IMR-90 (cell line): ENCODE measurements at regions not wholly inside any gene's neighbourhood (a gene's known extent, or its start where the extent isn't known, plus 50 kb on each side); places are given as distances from the start of the nearest gene placed in this dataset.

Experiments
- ATAC-seq: fragments of 200-7000 bp; cut with Tn5 transposase; 2 replicates; pipeline ENCODE4 v1.9.1; 2020; ENCODE audit warnings: low read depth, mild to moderate bottlenecking, moderate library complexity
- BruUV-seq: library from RNA; stranded (reverse); fragments of 400-500 nt; replicated peaks from 2 replicates; lab custom pipeline; 2021; lab: Mats Ljungman, UMichigan
- CTCF ChIA-PET: fragments of 300-600 bp; formaldehyde crosslinking; extraction: SDS; loops from one replicate; lab custom pipeline; 2021; ENCODE audit warnings: antibody characterized with exemption; lab: Yijun Ruan, JAX
- POLR2A ChIA-PET: fragments of 300-600 bp; sonication (Branson Sonifier 250); formaldehyde crosslinking; loops from one replicate; lab custom pipeline; 2022; ENCODE audit warnings: antibody characterized with exemption; ENCODE audit not compliant: unreplicated experiment; lab: Charles Lee
- DNase-seq: peaks from one replicate; pipeline ENCODE4 v3.0.0; 2013
- H2AFZ ChIP-seq: replicated peaks from 2 replicates; pipeline ENCODE3; 2013; ENCODE audit warnings: low read length, mild to moderate bottlenecking; ENCODE audit not compliant: poor library complexity
- H2AK5ac ChIP-seq: 2 replicates; pipeline ENCODE4 v1.6.1; 2013; ENCODE audit warnings: low read depth, low read length, inconsistent platforms
- H2AK9ac ChIP-seq: replicated peaks from 2 replicates; pipeline ENCODE3; 2013; ENCODE audit warnings: mild to moderate bottlenecking, low read depth, low read length, moderate library complexity; ENCODE audit not compliant: poor library complexity
- H2BK120ac ChIP-seq: 2 replicates; pipeline ENCODE4 v1.6.1; 2013; ENCODE audit warnings: low read depth, low read length, inconsistent platforms
- H2BK15ac ChIP-seq: 3 replicates; pipeline ENCODE4 v1.6.1; 2013; ENCODE audit warnings: low read depth, low read length, inconsistent platforms
- H2BK20ac ChIP-seq: 2 replicates; pipeline ENCODE4 v1.6.1; 2013; ENCODE audit warnings: low read depth, mild to moderate bottlenecking, inconsistent platforms, low read length, moderate library complexity
- H2BK5ac ChIP-seq: 2 replicates; pipeline ENCODE4 v1.6.1; 2013; ENCODE audit warnings: mild to moderate bottlenecking, low read depth, low read length, inconsistent platforms; ENCODE audit not compliant: poor library complexity, severe bottlenecking
- H3K14ac ChIP-seq: replicated peaks from 2 replicates; pipeline ENCODE4 v1.6.1; 2013; ENCODE audit warnings: low read depth, low read length, inconsistent platforms
- H3K18ac ChIP-seq: 2 replicates; pipeline ENCODE4 v1.6.1; 2013; ENCODE audit warnings: low read depth, low read length, control low read depth
- H3K23ac ChIP-seq: 2 replicates; pipeline ENCODE4 v1.6.1; 2013; ENCODE audit warnings: low read depth, low read length, inconsistent platforms
- H3K27ac ChIP-seq: 2 replicates; pipeline ENCODE4 v1.5.1; 2013; ENCODE audit warnings: mild to moderate bottlenecking, control low read depth, low read length; ENCODE audit not compliant: insufficient read depth
- H3K27me3 ChIP-seq: 2 replicates; pipeline ENCODE4 v1.6.1; 2013; ENCODE audit warnings: low read length; ENCODE audit not compliant: control insufficient read depth, insufficient read depth
- H3K36me3 ChIP-seq: 2 replicates; pipeline ENCODE4 v1.6.1; 2013; ENCODE audit warnings: low read length, mixed read lengths; ENCODE audit not compliant: control insufficient read depth, insufficient read depth
- H3K4ac ChIP-seq: 2 replicates; pipeline ENCODE4 v1.6.1; 2013; ENCODE audit warnings: low read depth, low read length, inconsistent platforms
- H3K4me1 ChIP-seq: 2 replicates; pipeline ENCODE4 v1.6.1; 2013; ENCODE audit warnings: low read length, mixed read lengths; ENCODE audit not compliant: control insufficient read depth, insufficient read depth
- H3K4me2 ChIP-seq: 2 replicates; pipeline ENCODE4 v1.6.1; 2013; ENCODE audit warnings: low read depth, mild to moderate bottlenecking, control low read depth, low read length, moderate library complexity
- H3K4me3 ChIP-seq: 2 replicates; pipeline ENCODE4 v1.5.1; 2013; ENCODE audit warnings: low read depth, mild to moderate bottlenecking, control low read depth, low read length, moderate library complexity; ENCODE audit not compliant: insufficient read depth
- H3K56ac ChIP-seq: 2 replicates; pipeline ENCODE4 v1.6.1; 2013; ENCODE audit warnings: low read length, inconsistent platforms; ENCODE audit not compliant: insufficient read depth; ENCODE audit errors: extremely low read depth
- H3K79me1 ChIP-seq, 2 experiments: 2 replicates each; pipeline ENCODE4 v1.6.1; 2013; ENCODE audit warnings: low read length in 2 of 2, inconsistent platforms in 1 of 2, low read depth in 1 of 2
- H3K9ac ChIP-seq: 2 replicates; pipeline ENCODE4 v1.6.1; 2013; ENCODE audit warnings: low read depth, low read length, control low read depth
- H3K9me1 ChIP-seq: 2 replicates; pipeline ENCODE4 v1.6.1; 2013; ENCODE audit warnings: low read length, inconsistent platforms; ENCODE audit not compliant: insufficient read depth
- H3K9me3 ChIP-seq: 2 replicates; pipeline ENCODE4 v1.6.1; 2013; ENCODE audit warnings: low read length; ENCODE audit not compliant: control insufficient read depth, insufficient read depth
- H4K20me1 ChIP-seq: 2 replicates; pipeline ENCODE4 v1.6.1; 2013; ENCODE audit warnings: low read length, inconsistent platforms; ENCODE audit not compliant: insufficient read depth
- H4K5ac ChIP-seq: 2 replicates; pipeline ENCODE4 v1.6.1; 2013; ENCODE audit warnings: mild to moderate bottlenecking, low read depth, low read length, control low read depth
- H4K8ac ChIP-seq, 2 experiments: 2 replicates each; pipeline ENCODE4 v1.6.1; 2013; ENCODE audit warnings: low read depth in 2 of 2, low read length in 2 of 2, control low read depth in 1 of 2, inconsistent platforms in 1 of 2
- H4K91ac ChIP-seq: 2 replicates; pipeline ENCODE4 v1.6.1; 2013; ENCODE audit warnings: low read depth, low read length, inconsistent platforms; ENCODE audit not compliant: insufficient read depth
- BHLHE40 ChIP-seq: fragments of 150-350 bp; IDR thresholded peaks from 2 replicates; pipeline ENCODE4 v1.6.1; 2016; ENCODE audit warnings: mild to moderate bottlenecking, low read depth, low read length
- POLR2A ChIP-seq: IDR thresholded peaks from 2 replicates; pipeline ENCODE4 v1.6.1; 2012; ENCODE audit warnings: mild to moderate bottlenecking, low read depth, low read length
- WGBS, 2 experiments: methylation state at CpG; one replicate each; pipeline versions ENCODE4 v1.1.5 to v1.1.7; 2013; ENCODE audit warnings: missing lambda C conversion rate in 2 of 2; ENCODE audit not compliant: insufficient read length in 1 of 2; ENCODE audit errors: extremely low coverage in 2 of 2; 5-methylcytosine and 5-hydroxymethylcytosine counted together
- dilution Hi-C: fragments of 300-500 bp; cut with HindIII; formaldehyde crosslinking; loops from one replicate; pipeline ENCODE4 v1.14.3; 2018; ENCODE audit warnings: low sequenced_read_pairs; ENCODE audit not compliant: unreplicated experiment
- in situ Hi-C: fragments of 300-500 bp; cut with MboI; formaldehyde crosslinking; loops from 3 replicates; pipeline ENCODE4 v1.14.3; 2019; ENCODE audit warnings: low sequenced_read_pairs, inconsistent platforms, mixed read lengths
- intact Hi-C: fragments of 100-400 bp; cut with micrococcal nuclease; formaldehyde crosslinking; loops from 2 replicates; pipeline ENCODE4 v1.10.0; 2022

DNA sequence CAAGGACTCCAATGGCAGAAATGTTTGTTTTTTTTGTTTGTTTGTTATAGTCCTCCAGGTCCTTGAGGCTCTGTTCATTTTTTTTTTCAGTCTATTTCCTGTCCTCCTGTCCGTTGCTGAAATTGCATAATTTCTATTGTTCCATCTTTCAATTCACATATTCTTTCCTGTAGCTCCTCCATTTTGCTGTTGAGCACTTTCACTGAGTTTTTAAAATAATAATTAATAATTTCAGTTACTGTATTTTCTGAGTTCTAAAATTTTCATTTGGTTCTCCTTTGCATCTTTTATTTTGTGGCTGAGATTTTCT is 202.3 kb upstream of the AGR3 start:
- ChIA-PET POLR2A (no interaction called here), CTCF (interaction anchor here (0.7 kb wide), 1 partner anchor 14 kb away, joined by 3 read pairs; no protein-coding TSS in a partner anchor)
- no CpG with 5 or more reads among the region's 1 CpG for WGBS, 2 experiments

More for the DNA sequence above, 202.3 kb upstream of the AGR3 start:
- no peak overlapping the region for H3K4me2 ChIP-seq
- H3K9me1 ChIP-seq, result no peaks in the 10 kb centered on the region
- H2BK15ac ChIP-seq, result no peak overlapping the region
- no peak overlapping the region for H3K18ac ChIP-seq
- no peak overlapping the region for H4K91ac ChIP-seq
- H3K36me3 ChIP-seq, result no peaks in the 10 kb centered on the region
- no peak for TF ChIP-seq POLR2A
- TF ChIP-seq BHLHE40, result no peak
- intact Hi-C loops (no loop called here), in situ Hi-C loops (no loop called here), dilution Hi-C loops (no loop called here)
- no peak overlapping the region for H2AK9ac ChIP-seq
- H2AK5ac ChIP-seq, result no peak overlapping the region
- no peak overlapping the region for H3K23ac ChIP-seq
- H3K27me3 ChIP-seq, result no peaks in the 10 kb centered on the region
- no peaks in the 10 kb centered on the region for H4K20me1 ChIP-seq
- no peak overlapping the region for H3K27ac ChIP-seq
- no peak overlapping the region for H2AFZ ChIP-seq
- H3K9me3 ChIP-seq, result no peaks in the 10 kb centered on the region
- no peak overlapping the region for H4K8ac ChIP-seq
- H3K4ac ChIP-seq, result no peak overlapping the region
- H3K9ac ChIP-seq, result no peak overlapping the region
- no peak overlapping the region for H3K4me3 ChIP-seq
- BruUV-seq, result no TSS peak
- no peak overlapping the region for H2BK5ac ChIP-seq
- H3K14ac ChIP-seq, result no peak overlapping the region
- H2BK20ac ChIP-seq, result no peak overlapping the region
- no peak overlapping the region for H4K5ac ChIP-seq
- H3K79me1 ChIP-seq, result no peaks in the 10 kb centered on the region
- ATAC-seq (no peak), DNase-seq (no peak)
- H3K4me1 ChIP-seq, result no peaks in the 10 kb centered on the region
- no peak overlapping the region for H3K56ac ChIP-seq
- H2BK120ac ChIP-seq, result no peak overlapping the region
